Panc1 (cell line): ENCODE measurements at regions not wholly inside any gene's neighbourhood (a gene's known extent, or its start where the extent isn't known, plus 50 kb on each side); places are given as distances from the start of the nearest gene placed in this dataset.

Experiments used
- SIN3A ChIP-seq: IDR thresholded peaks from 2 replicates; pipeline ENCODE4 v1.6.1; 2012; ENCODE audit warnings: low read depth, mild to moderate bottlenecking, low read length, moderate library complexity, borderline replicate concordance; ENCODE audit not compliant: insufficient read depth
- TCF7L2 ChIP-seq: IDR thresholded peaks from 2 replicates; pipeline ENCODE4 v1.6.1; 2011; ENCODE audit warnings: mild to moderate bottlenecking, low read depth, low read length, inconsistent platforms
- TF ChIP-seq, protein P1 (sequence below): fragments of 450-650 bp; IDR thresholded peaks from 2 replicates; pipeline ENCODE4 v1.5.1; 2017; ENCODE audit warnings: mild to moderate bottlenecking
- TF ChIP-seq, protein P2 (sequence below), 2 experiments: IDR thresholded peaks; 2 replicates each; pipeline ENCODE4 v1.6.1; 2011 to 2012; ENCODE audit warnings: low read depth in 2 of 2, control low read depth in 1 of 2, low read length in 1 of 2, mild to moderate bottlenecking in 1 of 2, moderate library complexity in 1 of 2; ENCODE audit not compliant: insufficient read depth in 1 of 2

- TF ChIP-seq, protein P1, sequence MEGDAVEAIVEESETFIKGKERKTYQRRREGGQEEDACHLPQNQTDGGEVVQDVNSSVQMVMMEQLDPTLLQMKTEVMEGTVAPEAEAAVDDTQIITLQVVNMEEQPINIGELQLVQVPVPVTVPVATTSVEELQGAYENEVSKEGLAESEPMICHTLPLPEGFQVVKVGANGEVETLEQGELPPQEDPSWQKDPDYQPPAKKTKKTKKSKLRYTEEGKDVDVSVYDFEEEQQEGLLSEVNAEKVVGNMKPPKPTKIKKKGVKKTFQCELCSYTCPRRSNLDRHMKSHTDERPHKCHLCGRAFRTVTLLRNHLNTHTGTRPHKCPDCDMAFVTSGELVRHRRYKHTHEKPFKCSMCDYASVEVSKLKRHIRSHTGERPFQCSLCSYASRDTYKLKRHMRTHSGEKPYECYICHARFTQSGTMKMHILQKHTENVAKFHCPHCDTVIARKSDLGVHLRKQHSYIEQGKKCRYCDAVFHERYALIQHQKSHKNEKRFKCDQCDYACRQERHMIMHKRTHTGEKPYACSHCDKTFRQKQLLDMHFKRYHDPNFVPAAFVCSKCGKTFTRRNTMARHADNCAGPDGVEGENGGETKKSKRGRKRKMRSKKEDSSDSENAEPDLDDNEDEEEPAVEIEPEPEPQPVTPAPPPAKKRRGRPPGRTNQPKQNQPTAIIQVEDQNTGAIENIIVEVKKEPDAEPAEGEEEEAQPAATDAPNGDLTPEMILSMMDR, result no peak
- TF ChIP-seq TCF7L2 (no peak), SIN3A (no peak)
- TF ChIP-seq, protein P2, sequence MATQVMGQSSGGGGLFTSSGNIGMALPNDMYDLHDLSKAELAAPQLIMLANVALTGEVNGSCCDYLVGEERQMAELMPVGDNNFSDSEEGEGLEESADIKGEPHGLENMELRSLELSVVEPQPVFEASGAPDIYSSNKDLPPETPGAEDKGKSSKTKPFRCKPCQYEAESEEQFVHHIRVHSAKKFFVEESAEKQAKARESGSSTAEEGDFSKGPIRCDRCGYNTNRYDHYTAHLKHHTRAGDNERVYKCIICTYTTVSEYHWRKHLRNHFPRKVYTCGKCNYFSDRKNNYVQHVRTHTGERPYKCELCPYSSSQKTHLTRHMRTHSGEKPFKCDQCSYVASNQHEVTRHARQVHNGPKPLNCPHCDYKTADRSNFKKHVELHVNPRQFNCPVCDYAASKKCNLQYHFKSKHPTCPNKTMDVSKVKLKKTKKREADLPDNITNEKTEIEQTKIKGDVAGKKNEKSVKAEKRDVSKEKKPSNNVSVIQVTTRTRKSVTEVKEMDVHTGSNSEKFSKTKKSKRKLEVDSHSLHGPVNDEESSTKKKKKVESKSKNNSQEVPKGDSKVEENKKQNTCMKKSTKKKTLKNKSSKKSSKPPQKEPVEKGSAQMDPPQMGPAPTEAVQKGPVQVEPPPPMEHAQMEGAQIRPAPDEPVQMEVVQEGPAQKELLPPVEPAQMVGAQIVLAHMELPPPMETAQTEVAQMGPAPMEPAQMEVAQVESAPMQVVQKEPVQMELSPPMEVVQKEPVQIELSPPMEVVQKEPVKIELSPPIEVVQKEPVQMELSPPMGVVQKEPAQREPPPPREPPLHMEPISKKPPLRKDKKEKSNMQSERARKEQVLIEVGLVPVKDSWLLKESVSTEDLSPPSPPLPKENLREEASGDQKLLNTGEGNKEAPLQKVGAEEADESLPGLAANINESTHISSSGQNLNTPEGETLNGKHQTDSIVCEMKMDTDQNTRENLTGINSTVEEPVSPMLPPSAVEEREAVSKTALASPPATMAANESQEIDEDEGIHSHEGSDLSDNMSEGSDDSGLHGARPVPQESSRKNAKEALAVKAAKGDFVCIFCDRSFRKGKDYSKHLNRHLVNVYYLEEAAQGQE (IDR thresholded peaks at IDR 0.05; ENCODE audit: insufficient read depth in 1 of 2, low read depth in 2 of 2, low read length in 1 of 2), result no peak
These were observed 157.5 kb upstream of the RGMA start for GRCh38 chr15:93246266-93247242.
